Activated CD8-positive, alpha-beta memory T cell treated with anti-CD3 and anti-CD28 coated beads, Interleukin-2, amount 50 U/mL, for 1 hour (primary cell): ENCODE measurements at regions not wholly inside any gene's neighbourhood (a gene's known extent, or its start where the extent isn't known, plus 50 kb on each side); places are given as distances from the start of the nearest gene placed in this dataset.

ENCODE experiments used
- DNase-seq: peaks from one replicate; pipeline ENCODE4 v3.0.0-alpha.2; 2020; ENCODE audit errors: extremely low read depth

DNA sequence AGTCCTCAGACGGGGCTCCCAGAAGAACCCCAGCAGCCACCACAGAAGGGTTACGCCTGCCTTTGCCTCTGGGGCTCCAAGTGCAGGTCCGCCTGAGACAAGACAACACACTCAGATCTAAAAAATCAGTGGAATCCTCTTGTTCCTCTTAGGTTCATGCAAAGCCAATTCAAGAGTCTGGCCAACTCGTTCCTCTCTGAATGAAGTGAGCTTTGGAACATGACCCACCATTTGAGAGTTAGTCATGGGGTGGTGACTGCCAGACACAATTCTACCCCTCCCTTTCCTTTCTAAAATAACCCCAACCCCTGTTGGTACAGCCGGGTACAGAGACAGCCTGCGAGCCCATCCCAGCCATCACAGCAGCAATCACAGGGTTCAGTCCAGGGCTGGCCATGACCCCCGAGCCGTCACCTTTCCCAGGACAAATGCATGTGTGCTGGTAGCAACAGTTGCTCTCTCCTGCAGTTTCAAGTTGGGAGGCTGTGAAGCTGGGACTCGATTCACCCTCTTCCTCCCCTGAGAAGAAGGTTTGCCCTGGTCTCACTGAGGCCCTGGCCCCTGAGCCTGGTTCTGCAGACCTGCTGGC, 183.1 kb upstream of the SH3BP4 start:
- no peak for DNase-seq

GRCh38 chr2:234765279-234765678, 186.5 kb upstream of the SH3BP4 start:
- no peak for DNase-seq

GRCh38 chr2:234764372-234764771, 187.4 kb upstream of the SH3BP4 start:
- no peak for DNase-seq

DNA sequence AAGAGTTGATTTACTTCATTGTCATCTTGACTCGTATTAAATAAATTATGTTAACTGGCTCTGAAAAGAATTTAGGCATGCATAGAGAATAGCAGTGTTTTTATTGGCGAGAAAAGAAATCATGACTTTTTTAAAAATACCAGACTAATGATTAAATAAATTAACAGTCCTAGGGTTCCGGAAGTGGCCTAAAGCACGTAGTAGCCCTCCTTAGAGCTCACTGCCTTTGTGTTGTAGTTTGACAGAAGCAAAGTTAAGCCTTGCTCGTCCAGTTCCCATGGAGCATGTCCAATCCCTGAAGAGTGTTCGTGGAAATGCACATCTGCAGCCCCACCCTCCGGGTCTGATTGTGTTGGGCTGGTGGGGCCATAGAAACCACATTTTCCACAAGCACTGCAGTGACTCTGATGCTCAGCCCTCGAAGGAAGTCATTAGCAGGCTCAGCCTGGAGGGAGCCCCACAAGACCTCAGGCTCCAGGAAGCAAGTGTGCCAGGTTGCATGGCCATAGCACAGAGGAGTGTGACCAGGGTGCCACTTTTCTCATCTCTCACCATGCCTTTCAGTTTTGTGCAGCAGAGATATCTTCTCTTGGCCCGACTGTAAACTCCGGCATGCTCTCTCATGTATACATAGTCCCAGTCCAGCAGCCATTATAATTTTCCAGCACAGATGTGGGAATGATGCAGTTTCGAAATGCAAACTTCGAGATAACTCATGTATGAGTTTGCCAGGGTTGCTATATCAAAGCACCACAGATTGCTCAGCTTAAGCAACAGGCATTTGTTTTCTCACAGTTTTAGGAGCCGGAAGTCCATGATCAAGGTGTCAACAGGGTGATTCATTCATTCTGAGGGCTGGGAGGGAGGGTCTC, 188.6 kb upstream of the SH3BP4 start:
- DNase-seq = no peak

- DNase-seq = no peak
Measured at GRCh38 chr2:234761910-234762309, 189.9 kb upstream of the SH3BP4 start.

DNA sequence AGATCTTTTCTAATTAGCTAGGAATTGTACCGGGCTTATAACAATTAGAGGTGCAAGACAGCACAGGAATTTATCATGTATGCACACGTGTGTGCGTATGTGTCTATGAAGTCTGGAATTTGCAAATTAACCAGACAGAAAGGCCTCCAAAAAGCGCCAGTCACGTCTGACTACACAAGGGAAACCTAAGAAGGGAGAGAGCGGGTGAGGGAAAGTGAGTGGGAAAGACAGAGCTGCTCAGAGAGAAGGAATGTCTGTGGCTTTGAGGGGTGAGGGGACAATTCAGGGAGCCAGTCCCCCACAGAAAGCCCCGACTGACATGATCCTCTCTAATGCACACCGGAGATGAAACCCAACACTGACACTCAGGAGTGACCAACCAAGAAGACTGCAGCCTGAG, 197.7 kb upstream of the SH3BP4 start:
- DNase-seq = no peak

DNA sequence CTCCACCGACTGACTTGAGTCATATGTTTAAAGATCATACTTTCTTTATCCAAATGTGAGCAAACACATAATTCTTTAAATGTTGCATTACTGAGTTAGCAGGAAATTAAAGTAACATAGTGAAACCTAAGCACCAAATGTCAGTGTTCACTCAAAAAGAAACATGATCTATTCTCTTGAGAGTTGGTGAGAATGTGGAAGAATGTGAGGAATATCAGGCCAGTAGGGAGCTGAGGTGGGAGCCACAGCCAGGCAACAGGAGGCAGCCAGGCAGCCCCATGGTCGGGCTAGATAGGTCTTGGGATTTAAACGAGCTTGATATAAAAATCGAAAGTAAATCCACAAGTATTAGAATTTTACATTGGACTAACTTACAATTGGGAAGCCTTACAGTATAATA, 198.1 kb upstream of the SH3BP4 start:
- no peak for DNase-seq

GRCh38 chr2:234752966-234753365, 198.9 kb upstream of the SH3BP4 start:
- no peak for DNase-seq

GRCh38 chr2:234751275-234751973, 200.4 kb upstream of the SH3BP4 start:
- no peak for DNase-seq

GRCh38 chr2:234747833-234748559, 203.8 kb upstream of the SH3BP4 start:
- DNase-seq = no peak

GRCh38 chr2:234747032-234747431, 204.8 kb upstream of the SH3BP4 start:
- no peak for DNase-seq

GRCh38 chr2:234745347-234745746, 206.5 kb upstream of the SH3BP4 start:
- no peak for DNase-seq

DNA sequence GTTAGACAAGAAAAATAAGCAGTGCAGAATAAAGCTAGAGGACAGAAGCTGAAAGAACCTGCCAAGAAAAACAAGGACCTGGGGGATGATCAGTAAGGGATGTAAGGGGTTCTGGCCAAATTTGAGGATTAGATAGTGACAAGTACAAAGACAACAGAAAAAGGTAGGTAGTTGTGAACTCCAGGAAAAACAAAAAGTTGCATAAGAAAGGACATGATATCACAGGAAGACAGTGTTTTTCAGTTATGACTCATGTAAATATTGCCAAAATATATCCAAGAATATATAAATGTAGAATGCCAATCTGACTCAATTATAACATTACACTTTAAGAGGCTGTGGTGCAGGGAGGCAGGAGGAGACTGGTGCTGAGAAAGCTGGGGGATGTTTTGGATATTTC, 209.8 kb upstream of the SH3BP4 start:
- no peak for DNase-seq

- DNase-seq = no peak
Measured at GRCh38 chr2:234739061-234739460, 212.8 kb upstream of the SH3BP4 start.

DNA sequence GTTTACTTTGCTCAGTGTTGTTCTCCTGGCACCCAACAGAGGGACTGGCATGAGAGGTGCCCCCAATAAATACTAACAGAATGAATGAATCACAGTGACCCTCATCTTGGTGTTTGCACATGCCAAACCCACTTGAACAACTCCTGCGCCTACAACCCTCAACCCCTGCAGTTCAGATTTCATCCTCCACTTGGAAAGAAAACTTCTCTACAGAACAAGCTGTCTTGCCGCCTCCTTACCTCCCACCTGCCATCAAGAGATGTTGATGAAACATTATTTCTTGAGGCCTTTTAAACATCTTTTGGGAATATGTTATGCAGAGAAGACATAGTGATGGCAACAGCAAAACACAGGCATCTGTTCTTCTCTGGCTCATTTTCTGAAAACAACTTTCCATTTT, 216.0 kb upstream of the SH3BP4 start:
- DNase-seq = no peak

GRCh38 chr2:234733795-234734600, 217.8 kb upstream of the SH3BP4 start:
- no peak for DNase-seq

DNA sequence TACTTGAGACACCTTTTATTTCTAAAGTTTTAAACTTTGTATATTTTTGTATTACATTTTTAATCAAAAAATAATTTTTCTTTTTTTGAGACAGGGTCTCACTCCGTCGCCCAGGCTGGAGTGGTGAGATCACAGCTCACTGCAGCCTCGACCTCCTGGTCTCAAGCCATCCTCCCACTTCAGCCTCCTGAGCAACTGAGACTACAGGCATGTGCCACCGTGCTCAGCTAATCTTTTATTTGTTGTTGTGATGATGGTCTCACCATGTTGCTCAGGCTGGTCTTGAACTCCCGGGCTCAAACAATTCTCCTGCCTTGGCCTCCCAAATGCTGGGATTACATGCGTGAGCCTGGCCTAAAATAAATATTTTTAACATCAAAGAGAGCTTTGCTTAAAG, 218.7 kb upstream of the SH3BP4 start:
- no peak for DNase-seq

DNA sequence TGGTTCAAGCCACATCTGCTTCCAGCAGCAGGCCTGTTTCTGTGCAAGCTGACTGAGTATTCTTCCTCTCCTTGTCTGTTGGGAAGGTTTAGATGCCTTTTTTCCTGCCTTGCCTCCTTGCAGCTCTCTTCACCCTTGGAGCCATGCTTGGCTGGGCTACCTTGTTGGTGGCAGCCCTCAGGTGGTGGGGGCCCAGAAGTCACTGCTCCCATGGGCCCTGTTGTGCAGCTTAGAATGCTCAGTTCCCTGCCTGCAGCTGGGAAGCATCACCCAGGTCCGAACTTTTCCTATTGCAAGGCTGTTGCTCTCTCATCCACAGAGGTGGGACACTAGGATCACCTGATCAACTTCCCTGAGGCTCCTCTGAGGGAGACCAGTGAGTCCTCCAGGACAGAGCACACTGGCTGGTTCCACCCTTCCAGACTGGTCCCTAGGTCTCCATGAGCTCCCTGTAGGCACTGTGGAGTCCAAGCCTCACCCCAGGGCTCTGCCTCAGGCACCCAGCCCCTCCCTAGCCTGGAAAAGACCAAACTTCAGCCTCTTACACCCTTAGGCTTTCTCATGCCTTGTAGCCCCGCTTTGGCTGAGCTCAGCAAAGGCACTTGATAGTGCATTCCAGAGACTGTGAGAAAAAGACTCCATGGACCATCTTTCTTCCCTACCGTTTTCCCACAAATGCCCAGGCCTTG, 219.3 kb upstream of the SH3BP4 start:
- no peak for DNase-seq

DNA sequence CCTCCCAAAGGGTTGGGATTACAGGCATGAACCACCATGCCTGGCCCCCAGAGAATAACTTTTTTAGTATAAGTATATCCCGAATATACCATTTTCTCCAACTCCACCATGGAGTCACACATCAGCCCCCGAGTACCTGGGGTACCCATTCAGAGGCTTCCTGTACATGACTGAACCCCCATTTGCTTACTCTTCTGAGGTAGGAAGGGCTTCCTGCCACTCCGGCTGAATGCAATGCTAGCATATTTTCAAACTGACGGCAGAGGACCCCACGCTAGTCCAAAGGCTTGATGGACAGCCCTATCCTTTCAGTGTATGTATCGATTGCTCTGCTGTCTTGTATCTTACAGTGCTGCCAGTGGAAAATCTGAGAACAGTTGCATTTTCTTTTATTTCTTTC, 220.6 kb upstream of the SH3BP4 start:
- DNase-seq = no peak

- no peak for DNase-seq
Measured at GRCh38 chr2:234730066-234730640, 221.7 kb upstream of the SH3BP4 start.
